SU-DHL-6 (cell line): ENCODE measurements at regions not wholly inside any gene's neighbourhood (a gene's known extent, or its start where the extent isn't known, plus 50 kb on each side); places are given as distances from the start of the nearest gene placed in this dataset.
"Not testable (repeated sequence)": the region's sequence is repeated elsewhere in the genome, so short reads cannot be mapped to it uniquely, and the experiment has no call there.

Source experiments
- H2AFZ ChIP-seq: fragments of 200-600 bp; sonication (generic); 2 replicates; pipeline ENCODE4 v1.6.1; 2014; ENCODE audit warnings: low read depth, mild to moderate bottlenecking, moderate library complexity, mixed read lengths, antibody characterized with exemption, low read length; ENCODE audit not compliant: severe bottlenecking
- H3F3A ChIP-seq: fragments of 200-600 bp; shearing (Covaris generic); 2 replicates; pipeline ENCODE4 v1.6.0; 2016; ENCODE audit warnings: antibody characterized with exemption, mild to moderate bottlenecking; ENCODE audit not compliant: insufficient read depth
- H3K27ac ChIP-seq: fragments of 200-600 bp; sonication (generic); 2 replicates; pipeline ENCODE4 v1.5.1; 2016; ENCODE audit warnings: low read depth, mild to moderate bottlenecking, low read length, moderate library complexity, mixed read lengths
- H3K27me3 ChIP-seq: fragments of 200-600 bp; sonication (generic), shearing (Covaris generic); 2 replicates; pipeline ENCODE4 v1.6.0; 2014; ENCODE audit warnings: mild to moderate bottlenecking, low read length
- H3K36me3 ChIP-seq: fragments of 200-600 bp; sonication (generic); 2 replicates; pipeline ENCODE4 v1.6.1; 2014; ENCODE audit warnings: mild to moderate bottlenecking, low read length, mixed read lengths
- H3K4me2 ChIP-seq: fragments of 300-600, 200-600 bp; shearing (Covaris generic), sonication (generic); 2 replicates; pipeline ENCODE4 v1.6.0; 2014; ENCODE audit warnings: low read length, low read depth, mild to moderate bottlenecking; ENCODE audit not compliant: poor library complexity, severe bottlenecking
- H3K4me3 ChIP-seq: fragments of 200-600 bp; sonication (generic); 2 replicates; pipeline ENCODE4 v1.5.1; 2014; ENCODE audit warnings: antibody characterized with exemption, low read length, mild to moderate bottlenecking, mixed read lengths; ENCODE audit not compliant: insufficient read depth, poor library complexity, severe bottlenecking
- H3K79me2 ChIP-seq: fragments of 200-600 bp; sonication (generic); 2 replicates; pipeline ENCODE4 v1.6.1; 2014; ENCODE audit warnings: mild to moderate bottlenecking, low read length, moderate library complexity; ENCODE audit not compliant: insufficient read depth
- H3K9ac ChIP-seq: fragments of 200-600 bp; sonication (generic); 2 replicates; pipeline ENCODE4 v1.7.0; 2014; ENCODE audit warnings: mild to moderate bottlenecking, low read length
- H3K9me2 ChIP-seq: fragments of 200-600 bp; sonication (generic); replicated peaks from 2 replicates; pipeline ENCODE4 v1.6.1; 2014; ENCODE audit warnings: low read length; ENCODE audit not compliant: insufficient read depth
- H3K9me3 ChIP-seq: fragments of 200-600 bp; sonication (generic); 2 replicates; pipeline ENCODE4 v1.6.1; 2014; ENCODE audit warnings: low read length, mixed read lengths; ENCODE audit not compliant: insufficient read depth
- H4K20me1 ChIP-seq: fragments of 200-600 bp; sonication (generic); 2 replicates; pipeline ENCODE4 v1.6.1; 2014; ENCODE audit warnings: low read depth, mild to moderate bottlenecking, antibody characterized with exemption, low read length, moderate library complexity, mixed read lengths
- EZH2phosphoT487 ChIP-seq: fragments of 200-600 bp; sonication (generic), shearing (Covaris generic); conservative IDR thresholded peaks from 2 replicates; pipeline ENCODE4 v1.6.1; 2018; ENCODE audit warnings: mild to moderate bottlenecking, antibody characterized with exemption, low read length, moderate library complexity, mixed read lengths
- TF ChIP-seq, protein P1 (sequence below): fragments of 200-600 bp; sonication (generic); IDR thresholded peaks from one replicate; pipeline ENCODE4 v1.5.1; 2017; ENCODE audit warnings: antibody characterized with exemption, mild to moderate bottlenecking, low read length, moderate library complexity; ENCODE audit not compliant: insufficient read depth, poor library complexity, severe bottlenecking

GRCh38 chr13:44732503-44733098, 156.5 kb upstream of the TSC22D1 start:
- Histone ChIP-seq H2AFZ (no peak overlapping the region), H3K36me3 (no peaks in the 10 kb centered on the region), H3K27ac (no peak overlapping the region), H3F3A (no peaks in the 10 kb centered on the region), H4K20me1 (no peaks in the 10 kb centered on the region), H3K4me3 (no peak overlapping the region), H3K9me2 (no peaks in the 10 kb centered on the region), H3K27me3 (no peaks in the 10 kb centered on the region), H3K4me2 (no peak overlapping the region), H3K9me3 (no peaks in the 10 kb centered on the region), H3K9ac (no peak overlapping the region), H3K79me2 (no peaks in the 10 kb centered on the region)
- TF ChIP-seq EZH2phosphoT487, result no peak
- TF ChIP-seq, protein P1, sequence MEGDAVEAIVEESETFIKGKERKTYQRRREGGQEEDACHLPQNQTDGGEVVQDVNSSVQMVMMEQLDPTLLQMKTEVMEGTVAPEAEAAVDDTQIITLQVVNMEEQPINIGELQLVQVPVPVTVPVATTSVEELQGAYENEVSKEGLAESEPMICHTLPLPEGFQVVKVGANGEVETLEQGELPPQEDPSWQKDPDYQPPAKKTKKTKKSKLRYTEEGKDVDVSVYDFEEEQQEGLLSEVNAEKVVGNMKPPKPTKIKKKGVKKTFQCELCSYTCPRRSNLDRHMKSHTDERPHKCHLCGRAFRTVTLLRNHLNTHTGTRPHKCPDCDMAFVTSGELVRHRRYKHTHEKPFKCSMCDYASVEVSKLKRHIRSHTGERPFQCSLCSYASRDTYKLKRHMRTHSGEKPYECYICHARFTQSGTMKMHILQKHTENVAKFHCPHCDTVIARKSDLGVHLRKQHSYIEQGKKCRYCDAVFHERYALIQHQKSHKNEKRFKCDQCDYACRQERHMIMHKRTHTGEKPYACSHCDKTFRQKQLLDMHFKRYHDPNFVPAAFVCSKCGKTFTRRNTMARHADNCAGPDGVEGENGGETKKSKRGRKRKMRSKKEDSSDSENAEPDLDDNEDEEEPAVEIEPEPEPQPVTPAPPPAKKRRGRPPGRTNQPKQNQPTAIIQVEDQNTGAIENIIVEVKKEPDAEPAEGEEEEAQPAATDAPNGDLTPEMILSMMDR, result no peak

- H3K27ac ChIP-seq, result no peak overlapping the region
- no peaks in the 10 kb centered on the region for H3K9me3 ChIP-seq
- TF ChIP-seq EZH2phosphoT487, result no peak
- TF ChIP-seq, protein P1, result no peak
- no peaks in the 10 kb centered on the region for H3K79me2 ChIP-seq
- no peak overlapping the region for H2AFZ ChIP-seq
- no peak overlapping the region for H3K4me3 ChIP-seq
- no peak overlapping the region for H3K4me2 ChIP-seq
- H3F3A ChIP-seq, result no peaks in the 10 kb centered on the region
- H3K9ac ChIP-seq, result no peak overlapping the region
- H3K27me3 ChIP-seq, result no peaks in the 10 kb centered on the region
- no peaks in the 10 kb centered on the region for H3K36me3 ChIP-seq
- H4K20me1 ChIP-seq, result no peaks in the 10 kb centered on the region
- H3K9me2 ChIP-seq, result no peaks in the 10 kb centered on the region
Observed at GRCh38 chr13:44730851-44731250, 154.7 kb upstream of the TSC22D1 start.

GRCh38 chr13:44730099-44730498, 154.0 kb upstream of the TSC22D1 start:
- Histone ChIP-seq H3F3A (no peaks in the 10 kb centered on the region), H3K9me2 (no peaks in the 10 kb centered on the region), H3K4me3 (no peak overlapping the region), H4K20me1 (no peaks in the 10 kb centered on the region), H3K36me3 (no peaks in the 10 kb centered on the region), H3K79me2 (no peaks in the 10 kb centered on the region), H3K27ac (no peak overlapping the region), H3K9me3 (no peaks in the 10 kb centered on the region), H2AFZ (no peak overlapping the region), H3K27me3 (no peaks in the 10 kb centered on the region), H3K4me2 (no peak overlapping the region), H3K9ac (no peak overlapping the region)
- TF ChIP-seq EZH2phosphoT487, result no peak
- TF ChIP-seq, protein P1, result no peak

DNA sequence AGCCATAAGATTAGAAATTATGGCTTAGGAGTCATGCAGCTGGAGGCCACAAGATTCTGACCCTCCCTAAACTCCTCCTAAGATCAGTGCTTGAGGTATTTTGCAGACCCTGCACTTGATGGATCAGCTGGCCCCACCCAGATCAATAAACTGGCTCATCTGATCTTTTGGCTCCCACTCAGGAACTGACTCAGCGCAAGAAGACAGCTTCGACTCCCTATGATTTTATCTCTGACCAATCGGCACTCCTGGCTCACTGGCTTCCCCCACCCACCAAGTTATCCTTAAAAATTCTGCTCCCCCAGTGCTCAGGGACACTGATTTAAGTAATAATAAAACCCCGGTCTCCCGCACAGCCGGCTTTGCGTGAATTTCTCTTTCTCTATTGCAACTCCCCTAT, 151.5 kb upstream of the TSC22D1 start:
- H3K9me2 ChIP-seq, H3K4me2 ChIP-seq, H3K79me2 ChIP-seq, H3K36me3 ChIP-seq, H3K9ac ChIP-seq, H4K20me1 ChIP-seq, H3K9me3 ChIP-seq, H3K27me3 ChIP-seq, H3K4me3 ChIP-seq, H2AFZ ChIP-seq, H3F3A ChIP-seq, H3K27ac ChIP-seq: not testable (repeated sequence)
